ENCODE measurements at regions not wholly inside any gene's neighbourhood (a gene's known extent, or its start where the extent isn't known, plus 50 kb on each side); places are given as distances from the start of the nearest gene placed in this dataset.

- TF ChIP-seq EP300 (IDR thresholded peaks at IDR 0.05) (no peak), POLR2A (IDR thresholded peaks at IDR 0.05; ENCODE audit: low read depth) (no peak), POLR2AphosphoS5 (IDR thresholded peaks at IDR 0.05) (no peak), CTCF (IDR thresholded peaks at IDR 0.05) (no peak)
- no peaks in the 10 kb centered on the region for H3K27me3 ChIP-seq
- DNase-seq (ENCODE audit: extremely low spot score) = no peak
- H3K36me3 ChIP-seq = peaks cover 0 to 10% (median 6%) of the 10 kb centered on the region in 4 donors
- 91% methylated on average over 6 of the region's 6 CpGs for WGBS
- intact Hi-C loops (cut with DNase I) = no loop called here
- peaks cover 5 to 51% (median 40%) of the 10 kb centered on the region in 4 donors for H3K4me1 ChIP-seq
- no peaks in the 10 kb centered on the region for H3K9me3 ChIP-seq
- no peak overlapping the region for H3K27ac ChIP-seq (replicated peaks in 1 of 4)
- no peak overlapping the region for H3K4me3 ChIP-seq
Measured at GRCh38 chr19:34309368-34310138, 55.2 kb downstream of the GARRE1 start.

GRCh38 chr19:34310494-34310981 is 54.5 kb upstream of the GPI start:
- no peaks in the 10 kb centered on the region for H3K27me3 ChIP-seq
- peaks cover 5 to 44% (median 36%) of the 10 kb centered on the region in 4 donors for H3K4me1 ChIP-seq
- no peaks in the 10 kb centered on the region for H3K9me3 ChIP-seq
- intact Hi-C loops (cut with DNase I) = no loop called here
- H3K27ac ChIP-seq (replicated peaks in 1 of 4) = peak overlapping the region in 1 of 4 donors; percentile 40
- 73% methylated on average over 5 of the region's 6 CpGs for WGBS
- no peak for DNase-seq (ENCODE audit: extremely low spot score)
- peaks cover 0 to 5% (median 2%) of the 10 kb centered on the region in 4 donors for H3K36me3 ChIP-seq
- TF ChIP-seq EP300 (IDR thresholded peaks at IDR 0.05) (no peak), POLR2A (IDR thresholded peaks at IDR 0.05; ENCODE audit: low read depth) (no peak), CTCF (IDR thresholded peaks at IDR 0.05) (no peak), POLR2AphosphoS5 (IDR thresholded peaks at IDR 0.05) (no peak)
- no peak overlapping the region for H3K4me3 ChIP-seq

- Histone ChIP-seq H3K27me3 (no peaks in the 10 kb centered on the region), H3K36me3 (peaks cover 0 to 3% (median 0%) of the 10 kb centered on the region in 4 donors), H3K27ac (replicated peaks in 1 of 4) (no peak overlapping the region), H3K4me1 (peaks cover 17 to 48% (median 37%) of the 10 kb centered on the region in 4 donors), H3K9me3 (no peaks in the 10 kb centered on the region), H3K4me3 (no peak overlapping the region)
- no peak for DNase-seq (ENCODE audit: extremely low spot score)
- no peak for TF ChIP-seq CTCF (IDR thresholded peaks at IDR 0.05)
- TF ChIP-seq POLR2A (IDR thresholded peaks at IDR 0.05; ENCODE audit: low read depth) = no peak
- peak in 1 of 2 donors; percentile 9 for TF ChIP-seq POLR2AphosphoS5 (IDR thresholded peaks at IDR 0.05)
- 81% methylated on average over 6 of the region's 6 CpGs for WGBS
- intact Hi-C loops (cut with DNase I) = no loop called here
Measured at GRCh38 chr19:34313188-34313587, 51.8 kb upstream of the GPI start.

- intact Hi-C loops (cut with DNase I) = no loop called here
- no peak for TF ChIP-seq CTCF (IDR thresholded peaks at IDR 0.05)
- TF ChIP-seq POLR2AphosphoS5 (IDR thresholded peaks at IDR 0.05) = no peak
- no peak for TF ChIP-seq POLR2A (IDR thresholded peaks at IDR 0.05; ENCODE audit: low read depth)
- TF ChIP-seq EP300 (IDR thresholded peaks at IDR 0.05) = no peak
- peaks cover 17 to 58% (median 36%) of the 10 kb centered on the region in 4 donors for H3K4me1 ChIP-seq
- H3K4me3 ChIP-seq = no peak overlapping the region
- no peak for DNase-seq (ENCODE audit: extremely low spot score)
- no peaks in the 10 kb centered on the region for H3K9me3 ChIP-seq
- H3K27ac ChIP-seq (replicated peaks in 1 of 4) = no peak overlapping the region
- no peaks in the 10 kb centered on the region for H3K27me3 ChIP-seq
- WGBS = 80% methylated on average over 4 of the region's 4 CpGs
- H3K36me3 ChIP-seq = no peaks in the 10 kb centered on the region
Measured at GRCh38 chr19:34314437-34315313, 50.3 kb upstream of the GPI start.

All from esophagus muscularis mucosa (tissue), 4 donors.